ENCODE measurements at regions not wholly inside any gene's neighbourhood (a gene's known extent, or its start where the extent isn't known, plus 50 kb on each side); places are given as distances from the start of the nearest gene placed in this dataset.

DNA sequence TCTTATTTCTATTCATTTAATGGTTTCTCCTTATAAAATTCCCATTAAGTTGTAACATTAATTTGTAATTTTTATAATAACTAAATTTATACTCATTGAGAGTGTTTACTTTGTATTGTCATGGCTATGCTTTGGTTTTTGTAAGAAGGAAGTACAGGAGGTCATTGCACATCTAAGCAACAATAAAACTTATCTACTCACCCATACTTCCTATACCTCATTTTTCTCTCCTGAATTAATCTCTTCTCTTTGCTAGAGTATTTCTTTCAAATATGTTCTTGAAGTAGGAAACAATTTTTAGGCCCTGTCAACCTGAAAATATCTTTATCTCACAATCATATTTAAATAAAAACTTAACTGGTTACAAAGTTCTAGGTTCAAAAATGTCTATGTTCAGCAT is 95.4 kb upstream of the WDR11 start:
- Histone ChIP-seq H3K9me3 (ENCODE audit: control insufficient read depth, low read depth, low read length) (no peaks in the 10 kb centered on the region), H3K27me3 (ENCODE audit: insufficient read depth, low read length) (no peaks in the 10 kb centered on the region), H3K4me2 (ENCODE audit: insufficient read depth, insufficient read length, low read length) (no peak overlapping the region), H4K8ac (replicated peaks; ENCODE audit: insufficient read length, low read depth, low read length) (no peak overlapping the region), H3K4me1 (ENCODE audit: insufficient read depth, low read length) (no peaks in the 10 kb centered on the region), H3K18ac (ENCODE audit: insufficient read length, low read depth, low read length) (no peak overlapping the region), H2BK20ac (ENCODE audit: low read depth, low read length, poor library complexity, severe bottlenecking) (no peak overlapping the region), H3K79me1 (ENCODE audit: insufficient read depth, low read depth, low read length, poor library complexity, severe bottlenecking) (no peaks in the 10 kb centered on the region), H4K91ac (ENCODE audit: insufficient read length, low read depth, low read length) (no peak overlapping the region), H3K23me2 (ENCODE audit: insufficient read length, low read depth, low read length, poor library complexity, severe bottlenecking) (no peaks in the 10 kb centered on the region), H2BK5ac (ENCODE audit: insufficient read length, low read length) (no peak overlapping the region), H4K5ac (ENCODE audit: insufficient read length, low read depth, low read length) (no peak overlapping the region), H2BK15ac (ENCODE audit: low read depth, low read length) (no peak overlapping the region), H2BK12ac (ENCODE audit: insufficient read length, low read depth, low read length) (no peak overlapping the region), H3K9ac (ENCODE audit: extremely low read depth, insufficient read length, low read length) (no peak overlapping the region), H3K27ac (ENCODE audit: insufficient read length, low read depth, low read length) (no peak overlapping the region), H3K56ac (ENCODE audit: insufficient read length, low read depth, low read length) (no peak overlapping the region), H3K23ac (ENCODE audit: insufficient read length, low read depth, low read length) (no peak overlapping the region), H3T11ph (ENCODE audit: low read length) (no peak overlapping the region), H2AFZ (ENCODE audit: low read length) (no peak overlapping the region), H3K14ac (ENCODE audit: insufficient read depth, low read length) (no peak overlapping the region), H2AK5ac (ENCODE audit: insufficient read length, low read length) (no peak overlapping the region), H4K20me1 (ENCODE audit: control insufficient read depth, insufficient read depth, insufficient read length) (no peaks in the 10 kb centered on the region), H3K4ac (ENCODE audit: low read depth, low read length) (no peak overlapping the region), H2BK120ac (ENCODE audit: low read depth, low read length, poor library complexity, severe bottlenecking) (no peak overlapping the region), H3K79me2 (ENCODE audit: insufficient read depth, low read length) (no peaks in the 10 kb centered on the region)
- no peak for TF ChIP-seq CTCF (conservative IDR thresholded peaks at IDR 0.05)
- Mint-ChIP-seq H3K9me3 (no peaks in the 10 kb centered on the region), H3K4me3 (no peak overlapping the region), H3K27me3 (ENCODE audit: low read depth) (no peaks in the 10 kb centered on the region; the same call in 1 of the 2 replicates), H3K27ac (no peak overlapping the region), H3K4me1 (peaks cover 0 to 4% of the 10 kb centered on the region in 2 experiments; a peak in 2 of 4 replicates), H3K36me3 (ENCODE audit: insufficient read depth in 1 of 3, low read depth in 3 of 3) (no peaks in the 10 kb centered on the region)
- no peak for DNase-seq

Data from H9 (cell line).